ENCODE measurements at regions not wholly inside any gene's neighbourhood (a gene's known extent, or its start where the extent isn't known, plus 50 kb on each side); places are given as distances from the start of the nearest gene placed in this dataset.

GRCh38 chr3:57009802-57010201 is 50.7 kb upstream of the SPATA12 start:
- DNase-seq, result no peak

- no peak for DNase-seq
These were observed 51.1 kb upstream of the SPATA12 start for GRCh38 chr3:57009367-57009766.

GRCh38 chr3:57007521-57008460 is 52.7 kb upstream of the SPATA12 start:
- no peak for DNase-seq

GRCh38 chr3:57006949-57007419 is 53.5 kb upstream of the SPATA12 start:
- DNase-seq, result peak; percentile 27

GRCh38 chr3:57006179-57006657 is 54.2 kb upstream of the SPATA12 start:
- peak; percentile 91 for DNase-seq

- no peak for DNase-seq
These were observed 56.2 kb upstream of the SPATA12 start for GRCh38 chr3:57004229-57004628.

- no peak for DNase-seq
These were observed 56.8 kb upstream of the SPATA12 start for GRCh38 chr3:57003676-57004075.

GRCh38 chr3:57001356-57001755 is 59.1 kb upstream of the SPATA12 start:
- no peak for DNase-seq

- DNase-seq, result no peak
These were observed 60.5 kb upstream of the SPATA12 start for GRCh38 chr3:57000012-57000411.

- no peak for DNase-seq
These were observed 60.9 kb upstream of the SPATA12 start for GRCh38 chr3:56999547-56999946.

- DNase-seq, result peak; percentile 10
These were observed 62.4 kb upstream of the SPATA12 start for GRCh38 chr3:56998076-56998529.

- DNase-seq, result no peak
These were observed 62.8 kb upstream of the SPATA12 start for GRCh38 chr3:56997675-56998074.

GRCh38 chr3:56997041-56997440 is 63.4 kb upstream of the SPATA12 start:
- no peak for DNase-seq

- DNase-seq, result no peak
These were observed 66.1 kb upstream of the SPATA12 start for GRCh38 chr3:56994391-56994790.

GRCh38 chr3:56990641-56991015 is 69.8 kb upstream of the SPATA12 start:
- no peak for DNase-seq

GRCh38 chr3:56989977-56990640 is 70.4 kb upstream of the SPATA12 start:
- DNase-seq, result no peak

- peak; percentile 49 for DNase-seq
These were observed 71.1 kb upstream of the SPATA12 start for GRCh38 chr3:56989169-56989976.

GRCh38 chr3:56988458-56989168 is 71.9 kb upstream of the SPATA12 start:
- peak; percentile 75 for DNase-seq

GRCh38 chr3:56987238-56987895 is 73.1 kb upstream of the SPATA12 start:
- peak; percentile 55 for DNase-seq

- DNase-seq, result no peak
These were observed 74.1 kb upstream of the SPATA12 start for GRCh38 chr3:56986347-56986746.

GRCh38 chr3:56985878-56986277 is 74.6 kb upstream of the SPATA12 start:
- DNase-seq, result no peak

GRCh38 chr3:56985460-56985859 is 75.0 kb upstream of the SPATA12 start:
- no peak for DNase-seq
